ENCODE measurements at regions not wholly inside any gene's neighbourhood (a gene's known extent, or its start where the extent isn't known, plus 50 kb on each side); places are given as distances from the start of the nearest gene placed in this dataset.
"Not testable (repeated sequence)": the region's sequence is repeated elsewhere in the genome, so short reads cannot be mapped to it uniquely, and the experiment has no call there.

GRCh38 chr6:74282143-74282689 lies 586.2 kb downstream of the CD109 start:
- no peak for DNase-seq

- no peak for DNase-seq
Observed at GRCh38 chr6:74280130-74280692, 584.2 kb downstream of the CD109 start.

GRCh38 chr6:74277777-74278186 lies 581.8 kb downstream of the CD109 start:
- peak; percentile 79 for DNase-seq

GRCh38 chr6:74273541-74273940 lies 577.5 kb downstream of the CD109 start:
- no peak for DNase-seq

- peak; percentile 66 for DNase-seq
Observed at GRCh38 chr6:74269600-74269858, 573.5 kb downstream of the CD109 start.

- DNase-seq = peak; percentile 66
Observed at GRCh38 chr6:74268815-74269599, 573.0 kb downstream of the CD109 start.

GRCh38 chr6:74259981-74260380 lies 564.0 kb downstream of the CD109 start:
- peak; percentile 66 for DNase-seq

GRCh38 chr6:74256781-74257180 lies 560.8 kb downstream of the CD109 start:
- DNase-seq = no peak

GRCh38 chr6:74256381-74256780 lies 560.4 kb downstream of the CD109 start:
- DNase-seq = peak; percentile 97

- not testable (repeated sequence) for DNase-seq
Observed at GRCh38 chr6:74255007-74255406, 559.0 kb downstream of the CD109 start.

- not testable (repeated sequence) for DNase-seq
Observed at GRCh38 chr6:74254147-74254546, 558.1 kb downstream of the CD109 start.

GRCh38 chr6:74253261-74253660 lies 557.3 kb downstream of the CD109 start:
- DNase-seq = no peak

- DNase-seq = no peak
Observed at GRCh38 chr6:74250161-74250818, 554.3 kb downstream of the CD109 start.

GRCh38 chr6:74249658-74250057 lies 553.7 kb downstream of the CD109 start:
- DNase-seq = no peak

GRCh38 chr6:74248966-74249365 lies 553.0 kb downstream of the CD109 start:
- DNase-seq = no peak

GRCh38 chr6:74222768-74223333 lies 526.8 kb downstream of the CD109 start:
- no peak for DNase-seq

GRCh38 chr6:74213995-74214394 lies 518.0 kb downstream of the CD109 start:
- no peak for DNase-seq

- no peak for DNase-seq
Observed at GRCh38 chr6:74208239-74208638, 512.2 kb downstream of the CD109 start.

- DNase-seq = peak; percentile 88
Observed at GRCh38 chr6:74199215-74199915, 503.4 kb downstream of the CD109 start.

GRCh38 chr6:74197310-74197709 lies 501.3 kb downstream of the CD109 start:
- DNase-seq = no peak

GRCh38 chr6:74187811-74188210 lies 491.8 kb downstream of the CD109 start:
- DNase-seq = no peak

- no peak for DNase-seq
Observed at GRCh38 chr6:74182992-74183391, 487.0 kb downstream of the CD109 start.

GRCh38 chr6:74181471-74181870 lies 485.5 kb downstream of the CD109 start:
- DNase-seq = no peak
